HG02759 (cell line): ENCODE measurements at regions not wholly inside any gene's neighbourhood (a gene's known extent, or its start where the extent isn't known, plus 50 kb on each side); places are given as distances from the start of the nearest gene placed in this dataset.
A peak's percentile ranks its signal among the peaks of the same experiment; 100 is the strongest.

Source experiments
- ATAC-seq: cut with Tn5 transposase; IDR thresholded peaks from one replicate; pipeline ENCODE4 v1.9.1; 2021; ENCODE audit warnings: mild to moderate bottlenecking, moderate library complexity; ENCODE audit not compliant: unreplicated experiment

GRCh38 chrX:39802354-39802753 is 295.4 kb downstream of the BCOR start:
- no peak for ATAC-seq

GRCh38 chrX:39802908-39803307 is 294.9 kb downstream of the BCOR start:
- no peak for ATAC-seq

- ATAC-seq, result no peak
Observed at GRCh38 chrX:39805022-39805421, 292.7 kb downstream of the BCOR start.

- no peak for ATAC-seq
Observed at GRCh38 chrX:39805825-39806224, 291.9 kb downstream of the BCOR start.

GRCh38 chrX:39808471-39808917 is 289.3 kb downstream of the BCOR start:
- ATAC-seq, result no peak

- ATAC-seq, result no peak
Observed at GRCh38 chrX:39809331-39809730, 288.4 kb downstream of the BCOR start.

GRCh38 chrX:39810901-39811300 is 286.9 kb downstream of the BCOR start:
- ATAC-seq, result no peak

GRCh38 chrX:39811376-39811775 is 286.4 kb downstream of the BCOR start:
- ATAC-seq, result no peak

GRCh38 chrX:39813631-39814277 is 284.0 kb downstream of the BCOR start:
- no peak for ATAC-seq

- no peak for ATAC-seq
Observed at GRCh38 chrX:39814391-39814790, 283.4 kb downstream of the BCOR start.

GRCh38 chrX:39815631-39816030 is 282.1 kb downstream of the BCOR start:
- ATAC-seq, result peak; percentile 81

GRCh38 chrX:39816871-39817731 is 280.7 kb downstream of the BCOR start:
- ATAC-seq, result no peak

- no peak for ATAC-seq
Observed at GRCh38 chrX:39817754-39818470, 279.8 kb downstream of the BCOR start.

GRCh38 chrX:39818750-39819149 is 279.0 kb downstream of the BCOR start:
- ATAC-seq, result no peak

GRCh38 chrX:39819921-39820849 is 277.6 kb downstream of the BCOR start:
- ATAC-seq, result no peak

GRCh38 chrX:39820938-39821708 is 276.6 kb downstream of the BCOR start:
- no peak for ATAC-seq

- no peak for ATAC-seq
Observed at GRCh38 chrX:39821709-39822095, 276.1 kb downstream of the BCOR start.

- ATAC-seq, result no peak
Observed at GRCh38 chrX:39822133-39822748, 275.5 kb downstream of the BCOR start.

GRCh38 chrX:39823424-39823823 is 274.3 kb downstream of the BCOR start:
- no peak for ATAC-seq
